ENCODE measurements at regions not wholly inside any gene's neighbourhood (a gene's known extent, or its start where the extent isn't known, plus 50 kb on each side); places are given as distances from the start of the nearest gene placed in this dataset.

GRCh38 chr6:33957892-33958525 lies 154.2 kb upstream of the MLN start:
- H3K4me3 ChIP-seq (replicated peaks in 1 of 4; ENCODE audit: control extremely low read depth in 1 of 4, insufficient read depth in 1 of 4, low read depth in 3 of 4, low read length in 4 of 4) = no peak overlapping the region
- H2AFZ ChIP-seq (ENCODE audit: low read length) = no peak overlapping the region
- TF ChIP-seq, protein P1, sequence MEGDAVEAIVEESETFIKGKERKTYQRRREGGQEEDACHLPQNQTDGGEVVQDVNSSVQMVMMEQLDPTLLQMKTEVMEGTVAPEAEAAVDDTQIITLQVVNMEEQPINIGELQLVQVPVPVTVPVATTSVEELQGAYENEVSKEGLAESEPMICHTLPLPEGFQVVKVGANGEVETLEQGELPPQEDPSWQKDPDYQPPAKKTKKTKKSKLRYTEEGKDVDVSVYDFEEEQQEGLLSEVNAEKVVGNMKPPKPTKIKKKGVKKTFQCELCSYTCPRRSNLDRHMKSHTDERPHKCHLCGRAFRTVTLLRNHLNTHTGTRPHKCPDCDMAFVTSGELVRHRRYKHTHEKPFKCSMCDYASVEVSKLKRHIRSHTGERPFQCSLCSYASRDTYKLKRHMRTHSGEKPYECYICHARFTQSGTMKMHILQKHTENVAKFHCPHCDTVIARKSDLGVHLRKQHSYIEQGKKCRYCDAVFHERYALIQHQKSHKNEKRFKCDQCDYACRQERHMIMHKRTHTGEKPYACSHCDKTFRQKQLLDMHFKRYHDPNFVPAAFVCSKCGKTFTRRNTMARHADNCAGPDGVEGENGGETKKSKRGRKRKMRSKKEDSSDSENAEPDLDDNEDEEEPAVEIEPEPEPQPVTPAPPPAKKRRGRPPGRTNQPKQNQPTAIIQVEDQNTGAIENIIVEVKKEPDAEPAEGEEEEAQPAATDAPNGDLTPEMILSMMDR (conservative IDR thresholded peaks at IDR 0.05 in 1 of 2, IDR thresholded peaks at IDR 0.05 in 1 of 2; ENCODE audit: low read depth in 1 of 2, low read length in 2 of 2) = no peak
- TF ChIP-seq EZH2 (IDR thresholded peaks at IDR 0.05; ENCODE audit: low read length, missing control alignments) = no peak
- no peak overlapping the region for H3K27ac ChIP-seq (ENCODE audit: insufficient read depth, low read length)
- H3K36me3 ChIP-seq (ENCODE audit: control insufficient read depth, insufficient read depth, low read length) = no peaks in the 10 kb centered on the region
- H4K20me1 ChIP-seq (ENCODE audit: control insufficient read depth, extremely low read depth, insufficient read depth, low read length) = no peaks in the 10 kb centered on the region
- H3K9ac ChIP-seq (ENCODE audit: insufficient read depth, low read length) = no peak overlapping the region
- H3K79me2 ChIP-seq (ENCODE audit: control insufficient read depth, insufficient read depth, low read length) = no peaks in the 10 kb centered on the region
- no peak for DNase-seq (ENCODE audit: low read depth in 2 of 2)
- H3K9me3 ChIP-seq (ENCODE audit: control insufficient read depth, insufficient read depth, low read depth, low read length) = no peaks in the 10 kb centered on the region
- no peak overlapping the region for H3K4me2 ChIP-seq (ENCODE audit: extremely low read depth, insufficient read depth, low read length)
- H3K27me3 ChIP-seq (ENCODE audit: control insufficient read depth, insufficient read depth, low read length) = no peaks in the 10 kb centered on the region
- H3K4me1 ChIP-seq (ENCODE audit: control insufficient read depth, extremely low read depth, insufficient read depth, low read length) = no peaks in the 10 kb centered on the region

DNA sequence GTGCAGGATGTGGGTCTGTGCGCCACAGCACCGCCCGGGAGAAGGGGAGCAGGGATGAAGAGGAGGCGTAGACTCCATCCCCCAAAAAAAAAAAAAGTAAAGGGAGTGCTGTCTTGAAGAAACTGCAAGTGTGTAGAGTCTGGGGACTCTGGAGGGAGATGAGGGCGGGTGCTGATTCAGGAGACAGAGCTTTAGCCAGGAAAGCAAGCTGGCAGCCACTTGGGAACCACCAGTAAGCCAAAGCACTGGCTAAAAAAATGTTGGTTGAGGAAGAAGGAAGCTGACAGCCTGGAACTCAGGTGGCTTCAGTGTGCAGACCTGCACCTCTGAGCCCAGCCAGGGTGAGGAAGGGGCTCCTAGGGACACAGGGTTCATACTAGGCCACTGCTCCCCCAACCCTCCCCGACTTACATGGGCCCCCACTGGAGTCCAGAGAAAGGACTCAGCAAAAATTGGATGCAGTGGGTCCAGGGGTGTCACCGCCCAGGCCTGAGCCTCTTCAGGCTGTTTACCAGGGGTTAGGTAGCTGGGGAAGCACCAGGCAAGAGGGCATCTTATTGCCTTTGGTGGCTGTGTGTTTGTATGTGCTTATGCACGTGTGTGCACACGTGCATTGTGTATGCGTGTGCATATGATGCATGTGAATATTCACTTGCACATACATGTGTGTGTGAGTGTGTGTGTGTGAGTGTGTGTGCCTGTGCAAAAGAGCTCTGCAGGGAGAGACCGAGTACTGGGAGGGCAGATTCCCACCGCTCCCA lies 153.5 kb upstream of the MLN start:
- Histone ChIP-seq H3K79me2 (ENCODE audit: control insufficient read depth, insufficient read depth, low read length) (no peaks in the 10 kb centered on the region), H3K9me3 (ENCODE audit: control insufficient read depth, insufficient read depth, low read depth, low read length) (no peaks in the 10 kb centered on the region), H2AFZ (ENCODE audit: low read length) (no peak overlapping the region), H4K20me1 (ENCODE audit: control insufficient read depth, extremely low read depth, insufficient read depth, low read length) (no peaks in the 10 kb centered on the region), H3K4me2 (ENCODE audit: extremely low read depth, insufficient read depth, low read length) (no peak overlapping the region), H3K27ac (ENCODE audit: insufficient read depth, low read length) (no peak overlapping the region), H3K4me3 (replicated peaks in 1 of 4; ENCODE audit: control extremely low read depth in 1 of 4, insufficient read depth in 1 of 4, low read depth in 3 of 4, low read length in 4 of 4) (no peak overlapping the region), H3K36me3 (ENCODE audit: control insufficient read depth, insufficient read depth, low read length) (no peaks in the 10 kb centered on the region), H3K4me1 (ENCODE audit: control insufficient read depth, extremely low read depth, insufficient read depth, low read length) (no peaks in the 10 kb centered on the region), H3K9ac (ENCODE audit: insufficient read depth, low read length) (no peak overlapping the region), H3K27me3 (ENCODE audit: control insufficient read depth, insufficient read depth, low read length) (no peaks in the 10 kb centered on the region)
- TF ChIP-seq, protein P1 (conservative IDR thresholded peaks at IDR 0.05 in 1 of 2, IDR thresholded peaks at IDR 0.05 in 1 of 2; ENCODE audit: low read depth in 1 of 2, low read length in 2 of 2) = no peak
- DNase-seq (ENCODE audit: low read depth in 2 of 2) = no peak

GRCh38 chr6:33956206-33956605 lies 152.4 kb upstream of the MLN start:
- Histone ChIP-seq H3K27me3 (ENCODE audit: control insufficient read depth, insufficient read depth, low read length) (no peaks in the 10 kb centered on the region), H3K79me2 (ENCODE audit: control insufficient read depth, insufficient read depth, low read length) (no peaks in the 10 kb centered on the region), H3K4me1 (ENCODE audit: control insufficient read depth, extremely low read depth, insufficient read depth, low read length) (no peaks in the 10 kb centered on the region), H4K20me1 (ENCODE audit: control insufficient read depth, extremely low read depth, insufficient read depth, low read length) (no peaks in the 10 kb centered on the region), H3K9me3 (ENCODE audit: control insufficient read depth, insufficient read depth, low read depth, low read length) (no peaks in the 10 kb centered on the region), H3K36me3 (ENCODE audit: control insufficient read depth, insufficient read depth, low read length) (no peaks in the 10 kb centered on the region), H2AFZ (ENCODE audit: low read length) (no peak overlapping the region), H3K27ac (ENCODE audit: insufficient read depth, low read length) (no peak overlapping the region), H3K4me3 (replicated peaks in 1 of 4; ENCODE audit: control extremely low read depth in 1 of 4, insufficient read depth in 1 of 4, low read depth in 3 of 4, low read length in 4 of 4) (no peak overlapping the region), H3K9ac (ENCODE audit: insufficient read depth, low read length) (no peak overlapping the region), H3K4me2 (ENCODE audit: extremely low read depth, insufficient read depth, low read length) (no peak overlapping the region)
- DNase-seq (ENCODE audit: low read depth in 2 of 2) = no peak
- TF ChIP-seq EZH2 (IDR thresholded peaks at IDR 0.05; ENCODE audit: low read length, missing control alignments) = no peak
- TF ChIP-seq, protein P1 (conservative IDR thresholded peaks at IDR 0.05 in 1 of 2, IDR thresholded peaks at IDR 0.05 in 1 of 2; ENCODE audit: low read depth in 1 of 2, low read length in 2 of 2) = no peak

All from fibroblast of lung (primary cell).